ENCODE measurements at regions not wholly inside any gene's neighbourhood (a gene's known extent, or its start where the extent isn't known, plus 50 kb on each side); places are given as distances from the start of the nearest gene placed in this dataset.

DNA sequence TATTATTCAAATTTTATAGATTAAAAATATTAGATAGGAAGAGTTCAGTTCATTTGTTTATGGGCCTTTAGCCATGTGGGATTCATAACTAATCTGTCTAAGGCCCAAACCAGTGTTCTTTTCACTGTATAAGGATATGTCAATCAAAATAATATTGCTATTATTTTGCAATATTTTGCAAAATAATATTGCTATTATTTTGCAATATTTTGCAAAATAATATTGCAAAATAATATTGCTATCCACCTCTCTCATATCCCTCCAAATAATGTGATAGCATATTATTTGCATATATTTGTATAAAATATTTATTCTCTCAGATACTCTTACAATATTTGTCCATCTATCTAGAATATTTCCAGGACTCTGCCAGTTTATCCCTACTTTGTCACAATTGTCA lies 595.3 kb upstream of the PTCHD4 start:
- DNase-seq = no peak

DNA sequence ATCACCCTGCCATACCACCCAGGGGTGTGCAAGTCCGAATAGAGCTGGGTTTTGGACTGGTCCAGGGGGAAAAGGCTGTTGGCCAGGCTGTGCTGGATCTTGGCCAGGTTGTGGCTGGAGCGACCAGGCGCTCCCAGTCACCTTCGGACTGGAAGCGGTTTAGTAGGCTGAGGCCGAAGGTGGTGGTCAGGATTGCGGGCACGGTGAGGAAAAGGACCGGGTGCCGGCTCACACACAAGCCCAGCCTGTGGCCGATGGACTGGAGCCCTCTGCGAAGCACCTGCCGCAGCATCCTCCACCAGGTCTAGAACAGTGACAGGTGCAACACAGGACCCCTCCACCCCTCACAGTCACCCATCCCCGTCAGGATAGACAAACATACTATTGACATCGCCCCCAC lies 590.6 kb upstream of the PTCHD4 start:
- DNase-seq = no peak

GRCh38 chr6:48695872-48696271 lies 584.9 kb upstream of the PTCHD4 start:
- DNase-seq = no peak

GRCh38 chr6:48691420-48691819 lies 580.4 kb upstream of the PTCHD4 start:
- no peak for DNase-seq

DNA sequence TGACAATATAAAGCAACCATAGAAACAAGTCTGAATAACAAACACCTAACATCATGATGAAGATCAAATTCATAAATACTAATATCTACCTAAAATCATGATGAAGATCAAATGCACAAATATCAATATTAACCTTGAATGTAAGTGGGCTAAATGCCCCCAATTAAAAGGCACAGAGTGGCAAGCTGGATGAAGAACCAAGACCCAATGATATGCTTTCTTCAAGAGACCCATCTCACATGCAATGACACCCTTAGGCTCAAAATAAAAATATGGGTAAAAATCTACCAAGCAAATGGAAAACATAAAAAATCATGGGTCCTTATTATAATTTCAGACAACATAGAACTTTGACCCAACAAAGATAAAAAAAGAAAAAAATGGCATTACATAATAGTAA lies 578.5 kb upstream of the PTCHD4 start:
- DNase-seq = no peak

GRCh38 chr6:48678390-48678789 lies 567.4 kb upstream of the PTCHD4 start:
- DNase-seq = no peak

DNA sequence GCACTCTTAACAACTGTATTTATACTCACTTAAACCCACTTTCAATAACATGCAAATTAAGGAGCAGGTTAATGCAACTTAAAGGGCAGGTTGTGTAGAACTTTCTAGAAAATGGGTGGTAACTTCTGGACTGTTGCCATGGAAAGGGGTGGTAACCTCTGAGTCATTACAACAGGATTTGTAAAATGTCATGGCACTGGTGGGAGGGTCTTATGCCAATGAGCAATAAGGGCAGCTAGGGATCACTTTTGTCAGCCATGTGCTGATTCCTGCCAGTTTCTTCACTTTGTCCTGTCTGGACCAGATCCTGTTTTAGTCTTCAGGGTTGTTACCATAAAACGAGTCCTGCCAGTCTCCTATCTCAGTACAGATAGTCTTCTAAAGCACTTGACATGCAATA lies 560.5 kb upstream of the PTCHD4 start:
- peak; percentile 1 for DNase-seq

- no peak for DNase-seq
These were observed 559.5 kb upstream of the PTCHD4 start for GRCh38 chr6:48670546-48670945.

DNA sequence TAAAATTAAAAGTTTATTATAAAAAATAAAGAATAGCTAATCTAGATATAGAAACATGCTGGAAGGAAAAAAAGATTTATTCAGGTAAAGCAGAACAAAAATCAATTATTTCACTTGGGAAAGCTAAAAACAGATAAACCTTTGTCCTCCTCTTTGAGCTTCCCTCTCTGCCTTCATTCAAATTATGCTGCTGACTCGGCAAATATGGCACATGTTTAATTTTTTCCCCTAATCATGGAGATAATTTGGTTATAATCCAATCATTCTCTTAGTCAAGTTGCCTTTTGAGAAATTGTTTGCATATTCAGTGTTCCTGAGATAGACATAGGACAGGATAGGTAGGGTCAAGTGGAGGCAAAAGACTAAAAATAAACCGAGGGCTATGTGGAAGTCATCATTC lies 556.8 kb upstream of the PTCHD4 start:
- no peak for DNase-seq

- DNase-seq = peak; percentile 80
These were observed 553.8 kb upstream of the PTCHD4 start for GRCh38 chr6:48664826-48665225.

DNA sequence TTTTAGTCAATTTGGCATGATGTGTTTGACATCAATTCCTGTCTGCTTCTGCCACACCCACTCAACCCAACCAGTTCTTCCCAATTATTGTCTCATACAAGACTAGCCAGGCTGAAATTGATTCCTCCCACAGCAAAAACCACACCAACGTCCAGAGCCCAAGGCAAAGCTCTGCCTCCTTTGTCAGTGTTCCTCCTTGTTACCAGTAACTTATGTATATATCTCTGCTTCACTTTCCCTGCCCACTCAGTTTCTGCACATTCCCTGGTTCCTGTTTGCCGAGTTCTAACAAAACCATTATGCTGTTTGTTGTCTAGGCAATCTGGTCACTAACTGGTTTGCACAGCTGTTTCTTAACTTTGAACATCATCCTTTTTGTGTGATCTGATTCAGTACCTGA lies 547.9 kb upstream of the PTCHD4 start:
- no peak for DNase-seq

- DNase-seq = peak; percentile 51
These were observed 530.5 kb upstream of the PTCHD4 start for GRCh38 chr6:48641544-48641943.

- peak; percentile 54 for DNase-seq
These were observed 527.8 kb upstream of the PTCHD4 start for GRCh38 chr6:48638796-48639195.

- DNase-seq = no peak
These were observed 519.5 kb upstream of the PTCHD4 start for GRCh38 chr6:48630511-48630910.

DNA sequence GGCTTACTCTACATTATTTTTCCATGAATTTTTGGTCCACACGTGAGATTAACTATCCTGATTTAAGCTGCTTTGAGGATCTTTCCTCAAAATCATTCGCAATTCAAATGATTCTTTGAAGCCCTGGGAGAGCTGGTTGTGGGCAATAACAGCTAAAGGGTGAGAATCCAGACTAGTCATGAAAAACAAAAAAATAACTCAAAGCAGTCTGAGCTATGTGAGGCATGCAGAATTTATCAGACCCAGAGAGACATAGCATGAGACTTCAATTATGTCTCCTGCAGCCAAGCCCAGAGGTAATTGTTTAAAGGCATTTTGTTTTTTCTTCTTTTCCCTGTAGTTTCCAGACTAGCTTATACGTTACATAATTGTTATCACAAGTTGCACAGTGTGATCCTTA lies 517.3 kb upstream of the PTCHD4 start:
- peak; percentile 5 for DNase-seq

- no peak for DNase-seq
These were observed 515.4 kb upstream of the PTCHD4 start for GRCh38 chr6:48626421-48626820.

DNA sequence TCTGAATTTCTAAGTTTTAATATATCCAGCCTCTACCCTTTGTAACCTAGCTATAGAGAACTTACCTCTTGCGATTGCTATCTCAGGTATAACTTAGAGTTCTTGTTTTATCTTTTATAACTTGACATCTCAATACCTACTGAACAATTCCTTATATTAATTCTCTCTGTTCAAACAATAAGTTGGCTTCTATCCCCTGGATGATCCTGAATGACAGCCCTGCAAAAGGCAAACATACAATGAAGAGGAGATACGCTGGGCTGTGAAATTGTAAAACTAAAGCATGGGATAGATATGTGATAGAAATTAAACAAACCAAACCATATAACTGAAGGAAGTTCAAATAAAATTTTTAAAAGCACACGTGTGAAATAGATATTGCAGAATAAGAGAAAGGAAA lies 513.6 kb upstream of the PTCHD4 start:
- DNase-seq = no peak

GRCh38 chr6:48619771-48620170 lies 508.8 kb upstream of the PTCHD4 start:
- no peak for DNase-seq

- DNase-seq = peak; percentile 34
These were observed 504.0 kb upstream of the PTCHD4 start for GRCh38 chr6:48615041-48615440.

DNA sequence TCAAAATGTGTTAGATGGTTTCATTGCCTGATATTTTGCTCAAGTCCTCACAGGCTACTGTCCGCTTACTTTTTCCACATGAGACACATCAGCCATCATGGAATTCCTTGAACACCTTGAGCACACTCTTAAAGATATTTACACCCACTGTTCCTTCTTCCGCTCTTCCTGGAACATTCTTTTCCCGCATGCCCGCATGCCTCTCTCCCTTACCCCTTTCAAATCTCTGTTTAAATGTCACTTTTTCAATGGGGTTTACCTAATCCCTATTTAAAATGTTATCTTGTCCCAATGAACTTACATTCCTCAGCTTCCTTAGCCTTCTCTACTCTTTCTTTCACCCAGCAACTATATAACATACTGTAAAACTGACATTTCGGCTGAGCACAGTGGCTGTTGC lies 503.3 kb upstream of the PTCHD4 start:
- no peak for DNase-seq

DNA sequence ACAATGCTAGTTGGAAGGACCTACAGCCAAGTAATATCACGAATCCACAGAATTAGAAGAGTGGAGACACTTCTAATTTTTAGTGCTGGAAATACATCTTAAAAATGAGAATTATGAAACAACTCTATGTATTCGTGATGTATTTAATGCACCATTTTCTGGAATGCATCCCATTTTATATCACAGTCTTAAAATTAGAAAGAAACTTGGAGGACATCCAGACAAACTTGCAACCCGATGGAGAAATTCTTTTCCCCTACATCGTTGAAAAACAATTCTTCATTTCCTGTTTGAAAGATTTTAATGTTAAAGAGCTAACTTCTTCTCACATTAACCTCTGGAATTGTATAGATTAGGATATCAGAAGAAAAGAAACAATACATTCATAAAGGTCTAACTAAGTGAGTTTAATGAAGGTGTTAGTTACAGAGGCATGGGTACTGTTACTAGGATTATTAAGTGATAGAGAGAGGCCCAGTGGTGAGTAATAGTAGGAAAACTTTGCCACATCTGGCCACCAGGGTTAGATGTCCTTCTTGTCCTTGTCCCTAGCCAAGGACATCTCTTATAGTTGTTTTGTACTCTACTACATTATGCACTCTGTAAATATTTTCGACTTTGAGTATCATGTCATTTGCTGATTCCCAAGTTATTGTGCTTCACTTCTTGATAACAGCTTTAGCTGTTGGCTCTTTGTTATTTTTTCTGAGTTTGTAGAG lies 502.4 kb upstream of the PTCHD4 start:
- DNase-seq = no peak

GRCh38 chr6:48611332-48611731 lies 500.3 kb upstream of the PTCHD4 start:
- peak; percentile 30 for DNase-seq

DNA sequence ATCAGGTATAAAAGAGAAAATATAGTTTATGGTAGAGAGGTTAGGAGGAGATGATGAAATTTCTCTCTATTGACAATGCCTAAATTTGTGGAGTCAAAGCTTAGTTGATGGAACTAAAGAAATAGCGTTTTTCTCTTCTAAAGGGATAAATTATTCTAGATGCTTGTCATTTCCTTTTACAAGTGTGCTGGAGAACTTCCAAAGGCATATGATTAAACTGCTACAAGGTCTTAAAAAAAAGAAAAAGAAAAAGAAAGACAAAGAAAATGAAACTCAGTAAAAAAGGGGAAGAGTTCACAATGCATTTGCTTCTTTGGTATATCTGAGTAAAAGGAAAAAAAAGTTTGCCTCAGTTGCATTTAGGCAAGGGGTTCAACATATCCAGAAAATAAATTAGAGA lies 499.8 kb upstream of the PTCHD4 start:
- peak; percentile 11 for DNase-seq

DNA sequence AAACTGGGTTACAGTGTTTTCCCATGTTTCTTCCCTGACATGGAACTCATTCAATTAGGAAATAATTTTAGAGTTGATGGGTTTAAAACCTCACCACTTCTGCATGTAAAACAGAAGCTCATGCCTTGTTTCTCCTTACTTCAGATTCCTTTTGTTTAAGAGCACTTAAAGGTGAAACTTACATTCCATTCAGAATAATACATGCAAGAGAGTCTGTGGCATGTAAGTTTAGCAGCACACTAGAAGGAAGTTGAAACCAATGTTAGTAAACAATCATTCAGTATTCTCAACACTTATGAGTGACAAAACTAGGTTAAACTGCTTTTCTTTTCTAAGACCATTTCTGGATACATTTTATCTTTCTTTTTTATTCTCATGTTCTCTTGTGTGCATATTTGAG lies 495.6 kb upstream of the PTCHD4 start:
- DNase-seq = no peak

- DNase-seq = no peak
These were observed 487.0 kb upstream of the PTCHD4 start for GRCh38 chr6:48597951-48598350.

DNA sequence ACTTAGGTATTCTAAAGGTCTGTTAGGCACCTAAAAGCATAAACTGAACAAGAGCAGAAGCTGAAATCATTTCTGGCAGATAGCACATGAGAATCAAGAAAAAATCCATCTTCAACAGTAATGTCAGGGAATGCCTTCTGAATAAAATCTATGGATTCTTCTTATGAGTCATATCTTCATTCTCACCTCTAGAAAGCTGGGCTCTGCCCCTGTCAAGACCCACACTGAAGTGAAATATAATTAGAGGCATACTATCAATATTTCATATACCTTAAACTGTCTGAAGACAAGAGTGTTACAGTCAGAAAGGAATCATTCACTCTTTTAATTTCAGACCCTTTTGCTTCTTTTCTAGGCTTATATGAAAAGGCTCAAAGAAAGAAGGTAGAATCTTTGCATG lies 485.8 kb upstream of the PTCHD4 start:
- no peak for DNase-seq
